ENCODE measurements at regions not wholly inside any gene's neighbourhood (a gene's known extent, or its start where the extent isn't known, plus 50 kb on each side); places are given as distances from the start of the nearest gene placed in this dataset.

GRCh38 chr5:166062094-166062493 is 2229.4 kb upstream of the WWC1 start:
- no peaks in the 10 kb centered on the region for H3K4me1 ChIP-seq (ENCODE audit: insufficient read depth, low read length, poor library complexity, severe bottlenecking)
- ChIA-PET POLR2A (no interaction called here), CTCF (ENCODE audit: unreplicated experiment) (no interaction called here)
- H3K36me3 ChIP-seq (ENCODE audit: insufficient read depth, low read length): no peaks in the 10 kb centered on the region
- BruUV-seq (replicated peaks): no TSS peak
- no peak overlapping the region for H3K4me3 ChIP-seq (ENCODE audit: low read depth, low read length, poor library complexity, severe bottlenecking)
- no peaks in the 10 kb centered on the region for H4K20me1 ChIP-seq (ENCODE audit: insufficient read depth, low read length)
- H3K9me3 ChIP-seq (ENCODE audit: low read length): no peaks in the 10 kb centered on the region
- H2AFZ ChIP-seq (ENCODE audit: low read length): no peak overlapping the region
- no peaks in the 10 kb centered on the region for H3K79me2 ChIP-seq (ENCODE audit: insufficient read depth, low read depth, low read length)
- TF ChIP-seq EZH2phosphoT487 (IDR thresholded peaks at IDR 0.05; ENCODE audit: borderline replicate concordance, low read depth, low read length) (no peak), CTCF (conservative IDR thresholded peaks at IDR 0.05; ENCODE audit: low read length) (no peak)
- H3K27ac ChIP-seq (ENCODE audit: low read depth, low read length, poor library complexity, severe bottlenecking): no peak overlapping the region
- DNase-seq (ENCODE audit: low spot score): no peak
- intact Hi-C loops (cut with micrococcal nuclease; ENCODE audit: unreplicated experiment): no loop called here
- H3K9me2 ChIP-seq (ENCODE audit: insufficient read depth, low read length): no peaks in the 10 kb centered on the region
- no peak overlapping the region for H3K4me2 ChIP-seq (ENCODE audit: low read length)

GRCh38 chr5:166062719-166063118 is 2228.7 kb upstream of the WWC1 start:
- no peak overlapping the region for H3K4me3 ChIP-seq (ENCODE audit: low read depth, low read length, poor library complexity, severe bottlenecking)
- no peaks in the 10 kb centered on the region for H3K9me2 ChIP-seq (ENCODE audit: insufficient read depth, low read length)
- H3K36me3 ChIP-seq (ENCODE audit: insufficient read depth, low read length): no peaks in the 10 kb centered on the region
- H3K79me2 ChIP-seq (ENCODE audit: insufficient read depth, low read depth, low read length): no peaks in the 10 kb centered on the region
- no peak for DNase-seq (ENCODE audit: low spot score)
- POLR2A ChIA-PET: no interaction called here
- intact Hi-C loops (cut with micrococcal nuclease; ENCODE audit: unreplicated experiment): no loop called here
- no peaks in the 10 kb centered on the region for H3K9me3 ChIP-seq (ENCODE audit: low read length)
- H4K20me1 ChIP-seq (ENCODE audit: insufficient read depth, low read length): no peaks in the 10 kb centered on the region
- H3K4me1 ChIP-seq (ENCODE audit: insufficient read depth, low read length, poor library complexity, severe bottlenecking): no peaks in the 10 kb centered on the region
- H3K4me2 ChIP-seq (ENCODE audit: low read length): no peak overlapping the region
- BruUV-seq (replicated peaks): no TSS peak
- CTCF ChIA-PET (ENCODE audit: unreplicated experiment): no interaction called here
- TF ChIP-seq CTCF (conservative IDR thresholded peaks at IDR 0.05; ENCODE audit: low read length) (no peak), EZH2phosphoT487 (IDR thresholded peaks at IDR 0.05; ENCODE audit: borderline replicate concordance, low read depth, low read length) (no peak)
- H3K27ac ChIP-seq (ENCODE audit: low read depth, low read length, poor library complexity, severe bottlenecking): no peak overlapping the region
- no peak overlapping the region for H2AFZ ChIP-seq (ENCODE audit: low read length)

GRCh38 chr5:166063261-166063660 is 2228.2 kb upstream of the WWC1 start:
- intact Hi-C loops (cut with micrococcal nuclease; ENCODE audit: unreplicated experiment): no loop called here
- no TSS peak for BruUV-seq (replicated peaks)
- H3K4me1 ChIP-seq (ENCODE audit: insufficient read depth, low read length, poor library complexity, severe bottlenecking): no peaks in the 10 kb centered on the region
- no peak overlapping the region for H3K4me2 ChIP-seq (ENCODE audit: low read length)
- H3K9me3 ChIP-seq (ENCODE audit: low read length): no peaks in the 10 kb centered on the region
- no peak for DNase-seq (ENCODE audit: low spot score)
- H3K36me3 ChIP-seq (ENCODE audit: insufficient read depth, low read length): no peaks in the 10 kb centered on the region
- ChIA-PET CTCF (ENCODE audit: unreplicated experiment) (no interaction called here), POLR2A (no interaction called here)
- no peak for TF ChIP-seq CTCF (conservative IDR thresholded peaks at IDR 0.05; ENCODE audit: low read length)
- TF ChIP-seq EZH2phosphoT487 (IDR thresholded peaks at IDR 0.05; ENCODE audit: borderline replicate concordance, low read depth, low read length): no peak
- H3K27ac ChIP-seq (ENCODE audit: low read depth, low read length, poor library complexity, severe bottlenecking): no peak overlapping the region
- H3K9me2 ChIP-seq (ENCODE audit: insufficient read depth, low read length): no peaks in the 10 kb centered on the region
- no peaks in the 10 kb centered on the region for H4K20me1 ChIP-seq (ENCODE audit: insufficient read depth, low read length)
- H2AFZ ChIP-seq (ENCODE audit: low read length): no peak overlapping the region
- no peaks in the 10 kb centered on the region for H3K79me2 ChIP-seq (ENCODE audit: insufficient read depth, low read depth, low read length)
- no peak overlapping the region for H3K4me3 ChIP-seq (ENCODE audit: low read depth, low read length, poor library complexity, severe bottlenecking)
